Upper lobe of right lung (tissue), 1 donor: ENCODE measurements at regions not wholly inside any gene's neighbourhood (a gene's known extent, or its start where the extent isn't known, plus 50 kb on each side); places are given as distances from the start of the nearest gene placed in this dataset.

Source experiments
- ATAC-seq: fragments of 200-7000 bp; cut with Tn5 transposase; one replicate; pipeline ENCODE4 v1.9.1; 2020; ENCODE audit warnings: mild to moderate bottlenecking, moderate library complexity
- DNase-seq: peaks from one replicate; pipeline ENCODE4 v3.0.0-alpha.2; 2020
- H3K27ac ChIP-seq: fragments of 200-600 bp; one replicate; pipeline ENCODE4 v1.8.0; 2022
- H3K27me3 ChIP-seq: fragments of 200-600 bp; one replicate; pipeline ENCODE4 v1.8.0; 2022; ENCODE audit warnings: mild to moderate bottlenecking
- H3K36me3 ChIP-seq: fragments of 200-600 bp; one replicate; pipeline ENCODE4 v1.8.0; 2022
- H3K4me1 ChIP-seq: fragments of 200-600 bp; one replicate; pipeline ENCODE4 v1.8.0; 2022
- H3K4me3 ChIP-seq: fragments of 200-600 bp; one replicate; pipeline ENCODE4 v1.8.0; 2022; ENCODE audit warnings: mild to moderate bottlenecking
- H3K9me3 ChIP-seq: fragments of 200-600 bp; one replicate; pipeline ENCODE4 v1.8.0; 2022
- CTCF ChIP-seq: fragments of 200-600 bp; IDR thresholded peaks from one replicate; pipeline ENCODE4 v1.8.0; 2022; ENCODE audit warnings: antibody characterized with exemption
- intact Hi-C: fragments of 100-400 bp; cut with DNase I; formaldehyde crosslinking; loops from one replicate; pipeline ENCODE4 v1.11.0; 2022
- donor health status: DM: no; HTN: yes; CAD: no; lungs with severe emphysema.

- no peak overlapping the region for H3K27ac ChIP-seq
Measured at GRCh38 chr4:148822572-148823418, 380.6 kb upstream of the NR3C2 start.

GRCh38 chr4:148814030-148814429 is 371.8 kb upstream of the NR3C2 start:
- no peak for DNase-seq
- H3K27ac ChIP-seq, result no peak overlapping the region
- no peak for TF ChIP-seq CTCF
- no peaks in the 10 kb centered on the region for H3K4me1 ChIP-seq
- H3K9me3 ChIP-seq, result no peaks in the 10 kb centered on the region
- no peak overlapping the region for H3K4me3 ChIP-seq
- H3K27me3 ChIP-seq, result no peaks in the 10 kb centered on the region
- intact Hi-C loops, result no loop called here
- no peak for ATAC-seq
- H3K36me3 ChIP-seq, result no peaks in the 10 kb centered on the region

More at GRCh38 chr4:148822572-148823418, 380.6 kb upstream of the NR3C2 start:
- H3K4me1 ChIP-seq, result no peaks in the 10 kb centered on the region
- ATAC-seq, result no peak
- H3K27me3 ChIP-seq, result no peaks in the 10 kb centered on the region
- no peaks in the 10 kb centered on the region for H3K9me3 ChIP-seq
- H3K4me3 ChIP-seq, result no peak overlapping the region
- no peak for DNase-seq
- intact Hi-C loops, result no loop called here
- no peaks in the 10 kb centered on the region for H3K36me3 ChIP-seq
- no peak for TF ChIP-seq CTCF

GRCh38 chr4:148813289-148813688 is 371.1 kb upstream of the NR3C2 start:
- Histone ChIP-seq H3K27me3 (no peaks in the 10 kb centered on the region), H3K9me3 (no peaks in the 10 kb centered on the region), H3K27ac (no peak overlapping the region), H3K4me1 (no peaks in the 10 kb centered on the region), H3K4me3 (no peak overlapping the region), H3K36me3 (no peaks in the 10 kb centered on the region)
- no peak for TF ChIP-seq CTCF
- intact Hi-C loops, result no loop called here
- ATAC-seq (no peak), DNase-seq (no peak)

- H3K27ac ChIP-seq, result no peak overlapping the region
- intact Hi-C loops, result no loop called here
- TF ChIP-seq CTCF, result no peak
Measured at GRCh38 chr4:148812101-148812500, 369.9 kb upstream of the NR3C2 start.

GRCh38 chr4:148810461-148810860 is 368.2 kb upstream of the NR3C2 start:
- no peak overlapping the region for H3K4me3 ChIP-seq
- intact Hi-C loops, result no loop called here
- no peaks in the 10 kb centered on the region for H3K4me1 ChIP-seq
- DNase-seq, result no peak
- no peaks in the 10 kb centered on the region for H3K9me3 ChIP-seq
- H3K27me3 ChIP-seq, result no peaks in the 10 kb centered on the region
- ATAC-seq, result no peak
- H3K36me3 ChIP-seq, result no peaks in the 10 kb centered on the region
- H3K27ac ChIP-seq, result no peak overlapping the region
- no peak for TF ChIP-seq CTCF

More at GRCh38 chr4:148812101-148812500, 369.9 kb upstream of the NR3C2 start:
- no peak for DNase-seq
- H3K4me1 ChIP-seq, result no peaks in the 10 kb centered on the region
- no peaks in the 10 kb centered on the region for H3K36me3 ChIP-seq
- no peaks in the 10 kb centered on the region for H3K27me3 ChIP-seq
- H3K4me3 ChIP-seq, result no peak overlapping the region
- no peak for ATAC-seq
- H3K9me3 ChIP-seq, result no peaks in the 10 kb centered on the region
